GM23248 (cell line): ENCODE measurements at regions not wholly inside any gene's neighbourhood (a gene's known extent, or its start where the extent isn't known, plus 50 kb on each side); places are given as distances from the start of the nearest gene placed in this dataset.

ENCODE experiments used
- EZH2 ChIP-seq: fragments of 200-600 bp; sonication (generic); IDR thresholded peaks from 2 replicates; pipeline ENCODE4 v1.6.1; 2018; ENCODE audit warnings: antibody characterized with exemption, mild to moderate bottlenecking; ENCODE audit not compliant: insufficient read depth, poor library complexity, severe bottlenecking
- EZH2phosphoT487 ChIP-seq: fragments of 200-600 bp; sonication (generic); IDR thresholded peaks from 2 replicates; pipeline ENCODE4 v1.6.1; 2018; ENCODE audit warnings: antibody characterized with exemption, moderate library complexity, mild to moderate bottlenecking, low read depth; ENCODE audit not compliant: insufficient read depth

- TF ChIP-seq EZH2 (no peak), EZH2phosphoT487 (no peak)
These were observed 78.1 kb upstream of the HMHB1 start for GRCh38 chr5:143733665-143734455.
